ENCODE measurements at regions not wholly inside any gene's neighbourhood (a gene's known extent, or its start where the extent isn't known, plus 50 kb on each side); places are given as distances from the start of the nearest gene placed in this dataset.

DNA sequence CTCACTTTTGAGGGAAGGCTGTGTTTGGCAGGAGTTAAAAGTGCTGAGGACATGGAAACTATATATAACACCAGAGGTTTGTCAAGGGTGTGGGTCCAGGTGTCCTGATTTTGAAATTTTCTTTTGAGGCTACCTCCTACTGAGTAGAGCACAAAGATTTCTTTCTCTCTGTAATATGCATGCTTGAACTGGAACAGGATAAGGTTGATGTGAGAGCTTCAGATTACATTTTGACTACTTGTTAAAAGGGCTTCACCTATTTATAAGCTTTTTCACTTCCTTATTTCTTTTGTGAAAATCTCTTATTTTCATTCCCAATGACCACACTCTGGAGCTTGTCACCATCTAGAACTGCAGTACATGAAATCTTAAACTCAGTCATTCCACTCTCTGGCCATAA, 59.8 kb upstream of the PLA2G4A start:
- TF ChIP-seq, protein P1, sequence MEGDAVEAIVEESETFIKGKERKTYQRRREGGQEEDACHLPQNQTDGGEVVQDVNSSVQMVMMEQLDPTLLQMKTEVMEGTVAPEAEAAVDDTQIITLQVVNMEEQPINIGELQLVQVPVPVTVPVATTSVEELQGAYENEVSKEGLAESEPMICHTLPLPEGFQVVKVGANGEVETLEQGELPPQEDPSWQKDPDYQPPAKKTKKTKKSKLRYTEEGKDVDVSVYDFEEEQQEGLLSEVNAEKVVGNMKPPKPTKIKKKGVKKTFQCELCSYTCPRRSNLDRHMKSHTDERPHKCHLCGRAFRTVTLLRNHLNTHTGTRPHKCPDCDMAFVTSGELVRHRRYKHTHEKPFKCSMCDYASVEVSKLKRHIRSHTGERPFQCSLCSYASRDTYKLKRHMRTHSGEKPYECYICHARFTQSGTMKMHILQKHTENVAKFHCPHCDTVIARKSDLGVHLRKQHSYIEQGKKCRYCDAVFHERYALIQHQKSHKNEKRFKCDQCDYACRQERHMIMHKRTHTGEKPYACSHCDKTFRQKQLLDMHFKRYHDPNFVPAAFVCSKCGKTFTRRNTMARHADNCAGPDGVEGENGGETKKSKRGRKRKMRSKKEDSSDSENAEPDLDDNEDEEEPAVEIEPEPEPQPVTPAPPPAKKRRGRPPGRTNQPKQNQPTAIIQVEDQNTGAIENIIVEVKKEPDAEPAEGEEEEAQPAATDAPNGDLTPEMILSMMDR (conservative IDR thresholded peaks at IDR 0.05) = no peak
- no peak for TF ChIP-seq EZH2 (IDR thresholded peaks at IDR 0.05; ENCODE audit: low read depth)

Measured in PC-9 (cell line).